AG04449 (cell line): ENCODE measurements at regions not wholly inside any gene's neighbourhood (a gene's known extent, or its start where the extent isn't known, plus 50 kb on each side); places are given as distances from the start of the nearest gene placed in this dataset.

ENCODE experiments used
- CTCF ChIA-PET: fragments of 350-600 bp; formaldehyde crosslinking; extraction: SDS; loops from one replicate; lab custom pipeline; 2021; ENCODE audit warnings: antibody characterized with exemption; lab: Yijun Ruan, JAX
- POLR2A ChIA-PET: fragments of 400-600, 350-600 bp; formaldehyde crosslinking; extraction: SDS; loops from one replicate; lab custom pipeline; 2020; ENCODE audit warnings: antibody characterized with exemption, inconsistent platforms; lab: Yijun Ruan, JAX
- DNase-seq: peaks from one replicate; pipeline ENCODE4 v3.0.0-alpha.2; 2010; ENCODE audit warnings: low read depth, low spot score
- H3K4me3 ChIP-seq: 2 replicates; pipeline ENCODE4 v1.5.1; 2011; ENCODE audit warnings: low read depth, mild to moderate bottlenecking, control low read depth, low read length
- TF ChIP-seq, protein P1 (sequence below): IDR thresholded peaks from one replicate; pipeline ENCODE4 v1.5.1; 2011; ENCODE audit warnings: mild to moderate bottlenecking, moderate library complexity, low read length, control low read depth, inconsistent platforms; ENCODE audit not compliant: insufficient read depth; ENCODE audit errors: missing control alignments

DNA sequence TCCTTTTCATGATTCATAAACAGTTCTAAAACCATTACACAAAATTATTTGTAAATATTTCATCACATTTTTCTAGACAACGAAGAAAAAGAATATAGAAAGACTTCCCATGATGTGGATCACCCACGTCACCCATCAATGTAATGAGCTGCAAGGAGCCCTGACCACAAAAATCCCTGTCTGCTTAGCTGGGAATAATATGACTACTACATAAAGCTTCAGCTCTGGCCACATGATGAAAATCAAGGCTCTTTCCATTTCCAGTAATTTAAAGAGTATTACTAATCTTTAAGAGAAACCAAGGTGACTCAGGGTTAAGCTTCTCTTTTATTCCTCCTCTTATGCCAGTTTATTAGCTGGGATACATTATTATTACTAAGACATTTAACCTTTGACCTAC, 180.8 kb upstream of the CACNA2D1 start:
- ChIA-PET POLR2A (no interaction called here), CTCF (interaction anchor here (0.8 to 1.7 kb wide), 3 partner anchors 9 to 19 kb away, joined by 3 to 6 read pairs (median 4); no protein-coding TSS in a partner anchor)
- TF ChIP-seq, protein P1, sequence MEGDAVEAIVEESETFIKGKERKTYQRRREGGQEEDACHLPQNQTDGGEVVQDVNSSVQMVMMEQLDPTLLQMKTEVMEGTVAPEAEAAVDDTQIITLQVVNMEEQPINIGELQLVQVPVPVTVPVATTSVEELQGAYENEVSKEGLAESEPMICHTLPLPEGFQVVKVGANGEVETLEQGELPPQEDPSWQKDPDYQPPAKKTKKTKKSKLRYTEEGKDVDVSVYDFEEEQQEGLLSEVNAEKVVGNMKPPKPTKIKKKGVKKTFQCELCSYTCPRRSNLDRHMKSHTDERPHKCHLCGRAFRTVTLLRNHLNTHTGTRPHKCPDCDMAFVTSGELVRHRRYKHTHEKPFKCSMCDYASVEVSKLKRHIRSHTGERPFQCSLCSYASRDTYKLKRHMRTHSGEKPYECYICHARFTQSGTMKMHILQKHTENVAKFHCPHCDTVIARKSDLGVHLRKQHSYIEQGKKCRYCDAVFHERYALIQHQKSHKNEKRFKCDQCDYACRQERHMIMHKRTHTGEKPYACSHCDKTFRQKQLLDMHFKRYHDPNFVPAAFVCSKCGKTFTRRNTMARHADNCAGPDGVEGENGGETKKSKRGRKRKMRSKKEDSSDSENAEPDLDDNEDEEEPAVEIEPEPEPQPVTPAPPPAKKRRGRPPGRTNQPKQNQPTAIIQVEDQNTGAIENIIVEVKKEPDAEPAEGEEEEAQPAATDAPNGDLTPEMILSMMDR: no peak
- H3K4me3 ChIP-seq: no peak overlapping the region
- peak; percentile 90 for DNase-seq

DNA sequence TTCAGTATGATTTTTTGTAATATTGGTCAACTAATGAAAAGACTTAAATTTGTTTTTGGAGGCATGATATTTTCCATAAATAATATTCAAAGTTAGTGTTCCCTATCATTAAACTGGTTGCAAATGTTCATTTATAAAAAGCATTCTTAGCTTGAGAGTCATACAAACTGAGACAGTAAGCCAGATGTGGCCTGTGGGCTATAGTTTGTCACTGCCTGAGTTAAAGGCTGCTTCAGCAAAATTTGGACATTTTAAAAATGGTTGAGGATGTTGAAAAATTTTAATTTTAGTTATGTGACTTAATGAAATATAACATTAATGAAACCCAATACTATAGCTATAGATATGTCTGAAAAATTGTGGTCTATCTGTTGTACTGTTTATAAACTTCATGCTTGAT, 180.2 kb upstream of the CACNA2D1 start:
- ChIA-PET POLR2A (no interaction called here), CTCF (interaction anchor here (0.8 to 1.7 kb wide), 3 partner anchors 9 to 19 kb away, joined by 3 to 6 read pairs (median 4); no protein-coding TSS in a partner anchor)
- H3K4me3 ChIP-seq: no peak overlapping the region
- TF ChIP-seq, protein P1: no peak
- DNase-seq: no peak

DNA sequence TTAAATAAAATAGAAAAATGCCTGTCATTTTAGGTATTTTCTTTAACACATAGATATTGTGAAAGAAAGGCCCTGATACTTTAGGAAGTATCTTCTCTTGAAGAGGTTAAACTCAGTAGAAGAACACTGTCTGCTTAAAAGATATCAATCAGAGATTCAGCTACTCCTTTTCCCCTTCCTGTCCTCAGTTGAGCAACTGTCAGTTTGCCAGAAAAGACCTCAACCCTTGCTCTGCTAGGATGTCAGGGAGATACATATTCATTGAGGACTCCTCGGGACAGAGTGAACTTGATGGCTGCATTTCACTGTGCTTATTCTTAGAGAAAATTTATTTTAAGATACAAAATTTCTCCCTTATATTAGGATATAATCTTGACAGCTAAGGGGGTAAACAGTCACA, 173.6 kb upstream of the CACNA2D1 start:
- H3K4me3 ChIP-seq: no peak overlapping the region
- CTCF ChIA-PET: interaction anchor here (1.0 to 6.6 kb wide), 3 partner anchors 11 to 117 kb away, joined by 3 to 42 read pairs (median 4); no protein-coding TSS in a partner anchor
- DNase-seq: no peak
- TF ChIP-seq, protein P1: no peak
- POLR2A ChIA-PET: no interaction called here

DNA sequence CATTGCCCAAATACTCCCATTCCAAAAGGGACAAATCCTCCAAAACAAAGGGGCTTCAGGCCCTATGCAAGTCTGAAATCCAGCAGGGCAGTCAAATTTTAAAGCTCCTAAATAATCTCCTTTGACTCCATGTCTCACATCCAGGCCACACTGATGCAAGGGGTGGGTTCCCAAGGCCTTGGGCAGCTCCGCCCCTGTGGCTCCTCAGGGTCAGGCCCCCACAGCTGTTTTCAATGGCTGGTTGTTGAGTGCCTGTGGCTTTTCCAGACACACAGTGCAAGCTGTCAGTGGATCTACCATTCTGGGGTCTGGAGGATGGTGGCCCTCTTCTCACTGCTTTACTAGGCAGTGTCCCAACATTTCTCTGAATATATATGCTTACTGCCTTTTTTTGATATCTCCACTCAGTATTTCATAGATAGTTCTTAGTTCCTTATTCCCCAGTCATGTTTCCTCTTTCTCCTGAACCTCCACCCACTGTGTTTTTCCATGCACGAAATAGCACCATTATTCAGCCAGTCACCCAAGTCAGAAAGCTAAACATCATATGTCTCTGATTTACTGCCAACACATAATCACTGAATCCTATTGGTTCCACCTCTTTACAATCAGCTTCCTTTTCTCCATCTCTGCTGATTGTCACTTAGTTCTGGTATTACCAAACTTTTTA, 172.6 kb upstream of the CACNA2D1 start:
- no peak overlapping the region for H3K4me3 ChIP-seq
- ChIA-PET CTCF (interaction anchor here (1.0 to 6.6 kb wide), 3 partner anchors 10 to 113 kb away, joined by 3 to 42 read pairs (median 3); no protein-coding TSS in a partner anchor), POLR2A (no interaction called here)
- TF ChIP-seq, protein P1: no peak
- DNase-seq: no peak

DNA sequence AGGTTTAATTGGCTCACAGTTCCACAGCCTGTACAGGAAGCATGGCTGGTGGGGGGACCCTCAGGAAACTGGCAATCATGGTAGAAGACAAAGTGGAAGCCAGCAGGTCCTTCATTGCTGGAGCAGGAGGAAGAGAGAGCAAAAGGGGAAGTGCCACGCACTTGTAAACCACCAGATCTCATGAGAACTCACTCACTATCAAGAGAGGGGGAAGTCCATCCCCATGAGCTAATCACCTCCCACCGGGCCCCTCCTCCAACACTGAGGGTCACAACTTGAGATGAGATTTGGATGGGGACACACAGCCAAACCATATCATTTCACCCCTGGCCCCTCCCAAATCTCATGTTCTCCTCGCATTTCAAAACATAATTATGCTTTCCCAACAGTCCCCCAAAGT, 171.9 kb upstream of the CACNA2D1 start:
- ChIA-PET CTCF (interaction anchor here (1.0 to 6.6 kb wide), 3 partner anchors 10 to 114 kb away, joined by 3 to 42 read pairs (median 3); no protein-coding TSS in a partner anchor), POLR2A (no interaction called here)
- DNase-seq: no peak
- H3K4me3 ChIP-seq: no peak overlapping the region
- TF ChIP-seq, protein P1: no peak

DNA sequence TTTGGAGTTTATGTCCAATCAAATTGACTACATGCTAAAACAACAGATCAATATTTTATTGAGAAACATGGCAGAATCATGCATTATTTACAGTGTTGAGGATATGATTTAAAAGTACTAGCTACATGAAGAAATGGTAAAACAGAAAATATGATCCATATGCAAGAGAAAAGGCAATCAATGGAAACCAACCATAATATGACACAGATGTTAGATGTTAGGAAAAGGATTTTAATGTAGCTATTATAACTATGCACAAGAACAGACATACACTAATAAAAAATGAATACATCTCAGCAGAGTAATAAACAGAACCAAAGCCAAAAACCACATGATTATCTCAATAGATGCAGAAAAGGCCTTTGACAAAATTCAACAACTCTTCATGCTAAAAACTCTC, 166.2 kb upstream of the CACNA2D1 start:
- no peak overlapping the region for H3K4me3 ChIP-seq
- CTCF ChIA-PET: interaction anchor here (0.8 to 8.9 kb wide), 4 partner anchors 10 to 1127 kb away, joined by 3 to 102 read pairs (median 4); no protein-coding TSS in a partner anchor
- no peak for DNase-seq
- POLR2A ChIA-PET: no interaction called here
- TF ChIP-seq, protein P1: no peak
